IPS DF 4.7 (cell line): ENCODE measurements at regions not wholly inside any gene's neighbourhood (a gene's known extent, or its start where the extent isn't known, plus 50 kb on each side); places are given as distances from the start of the nearest gene placed in this dataset.

Source experiments
- DNase-seq: peaks from one replicate; pipeline ENCODE4 v3.0.0-alpha.2; 2013; ENCODE audit warnings: low spot score; ENCODE audit errors: extremely low read depth

- no peak for DNase-seq
Measured at GRCh38 chr12:102601621-102602020, 121.3 kb upstream of the IGF1 start.

- DNase-seq = no peak
Measured at GRCh38 chr12:102596687-102597086, 116.3 kb upstream of the IGF1 start.

GRCh38 chr12:102596031-102596430, 115.7 kb upstream of the IGF1 start:
- DNase-seq = no peak

GRCh38 chr12:102595315-102595714, 115.0 kb upstream of the IGF1 start:
- DNase-seq = no peak

- no peak for DNase-seq
Measured at GRCh38 chr12:102593134-102593533, 112.8 kb upstream of the IGF1 start.

- no peak for DNase-seq
Measured at GRCh38 chr12:102592134-102592533, 111.8 kb upstream of the IGF1 start.

GRCh38 chr12:102573237-102573636, 92.9 kb upstream of the IGF1 start:
- DNase-seq = no peak

- no peak for DNase-seq
Measured at GRCh38 chr12:102571889-102572288, 91.5 kb upstream of the IGF1 start.

- no peak for DNase-seq
Measured at GRCh38 chr12:102570256-102570655, 89.9 kb upstream of the IGF1 start.

- DNase-seq = no peak
Measured at GRCh38 chr12:102569803-102570202, 89.4 kb upstream of the IGF1 start.

GRCh38 chr12:102568276-102568675, 87.9 kb upstream of the IGF1 start:
- no peak for DNase-seq

GRCh38 chr12:102567031-102567985, 86.9 kb upstream of the IGF1 start:
- no peak for DNase-seq

GRCh38 chr12:102565555-102565954, 85.2 kb upstream of the IGF1 start:
- no peak for DNase-seq

- no peak for DNase-seq
Measured at GRCh38 chr12:102564026-102564425, 83.7 kb upstream of the IGF1 start.

GRCh38 chr12:102562836-102563425, 82.6 kb upstream of the IGF1 start:
- DNase-seq = no peak

- DNase-seq = no peak
Measured at GRCh38 chr12:102551186-102551585, 70.8 kb upstream of the IGF1 start.

- no peak for DNase-seq
Measured at GRCh38 chr12:102549691-102550090, 69.3 kb upstream of the IGF1 start.

GRCh38 chr12:102548543-102548942, 68.2 kb upstream of the IGF1 start:
- DNase-seq = no peak

GRCh38 chr12:102543494-102544485, 63.4 kb upstream of the IGF1 start:
- no peak for DNase-seq

GRCh38 chr12:102542816-102543440, 62.6 kb upstream of the IGF1 start:
- no peak for DNase-seq

GRCh38 chr12:102540815-102541385, 60.5 kb upstream of the IGF1 start:
- no peak for DNase-seq
